ENCODE measurements at regions not wholly inside any gene's neighbourhood (a gene's known extent, or its start where the extent isn't known, plus 50 kb on each side); places are given as distances from the start of the nearest gene placed in this dataset.

GRCh38 chr5:162558120-162558519 lies 490.5 kb downstream of the GABRG2 start:
- TF ChIP-seq, protein P1, sequence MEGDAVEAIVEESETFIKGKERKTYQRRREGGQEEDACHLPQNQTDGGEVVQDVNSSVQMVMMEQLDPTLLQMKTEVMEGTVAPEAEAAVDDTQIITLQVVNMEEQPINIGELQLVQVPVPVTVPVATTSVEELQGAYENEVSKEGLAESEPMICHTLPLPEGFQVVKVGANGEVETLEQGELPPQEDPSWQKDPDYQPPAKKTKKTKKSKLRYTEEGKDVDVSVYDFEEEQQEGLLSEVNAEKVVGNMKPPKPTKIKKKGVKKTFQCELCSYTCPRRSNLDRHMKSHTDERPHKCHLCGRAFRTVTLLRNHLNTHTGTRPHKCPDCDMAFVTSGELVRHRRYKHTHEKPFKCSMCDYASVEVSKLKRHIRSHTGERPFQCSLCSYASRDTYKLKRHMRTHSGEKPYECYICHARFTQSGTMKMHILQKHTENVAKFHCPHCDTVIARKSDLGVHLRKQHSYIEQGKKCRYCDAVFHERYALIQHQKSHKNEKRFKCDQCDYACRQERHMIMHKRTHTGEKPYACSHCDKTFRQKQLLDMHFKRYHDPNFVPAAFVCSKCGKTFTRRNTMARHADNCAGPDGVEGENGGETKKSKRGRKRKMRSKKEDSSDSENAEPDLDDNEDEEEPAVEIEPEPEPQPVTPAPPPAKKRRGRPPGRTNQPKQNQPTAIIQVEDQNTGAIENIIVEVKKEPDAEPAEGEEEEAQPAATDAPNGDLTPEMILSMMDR (optimal IDR thresholded peaks at IDR 0.05 in 1 of 3, IDR thresholded peaks at IDR 0.05 in 1 of 3, conservative IDR thresholded peaks at IDR 0.05 in 1 of 3; ENCODE audit: extremely low read depth in 1 of 3, insufficient read depth in 2 of 3, low read length in 3 of 3), result no peak
- no peak for TF ChIP-seq EZH2 (IDR thresholded peaks at IDR 0.05; ENCODE audit: low read length)

Measured in keratinocyte (primary cell).